GM18951 (cell line): ENCODE measurements at regions not wholly inside any gene's neighbourhood (a gene's known extent, or its start where the extent isn't known, plus 50 kb on each side); places are given as distances from the start of the nearest gene placed in this dataset.
"Not testable (repeated sequence)": the region's sequence is repeated elsewhere in the genome, so short reads cannot be mapped to it uniquely, and the experiment has no call there.

Experiments
- POLR2A ChIP-seq: IDR thresholded peaks from 4 replicates; pipeline ENCODE4 v1.6.1; 2011; ENCODE audit warnings: mild to moderate bottlenecking; ENCODE audit not compliant: insufficient read length, insufficient read depth; ENCODE audit errors: extremely low read depth
- in situ Hi-C: fragments of 300-500 bp; cut with MboI; formaldehyde crosslinking; loops from one replicate; pipeline ENCODE4 v1.12.0; 2022; ENCODE audit warnings: low sequenced_read_pairs, mixed read lengths, inconsistent platforms; ENCODE audit not compliant: unreplicated experiment

GRCh38 chr15:84400017-84400740, 164.6 kb downstream of the GOLGA6L4 start:
- no peak for TF ChIP-seq POLR2A
- in situ Hi-C loops: no loop called here

- no peak for TF ChIP-seq POLR2A
- in situ Hi-C loops: no loop called here
These were observed 165.2 kb downstream of the GOLGA6L4 start for GRCh38 chr15:84400820-84401219.

GRCh38 chr15:84401461-84401860, 165.9 kb downstream of the GOLGA6L4 start:
- in situ Hi-C loops: not testable (repeated sequence)

GRCh38 chr15:84401891-84402840, 166.6 kb downstream of the GOLGA6L4 start:
- in situ Hi-C loops: not testable (repeated sequence)

- no peak for TF ChIP-seq POLR2A
- in situ Hi-C loops: no loop called here
These were observed 167.5 kb downstream of the GOLGA6L4 start for GRCh38 chr15:84402856-84403608.

- in situ Hi-C loops: not testable (repeated sequence)
These were observed 173.8 kb downstream of the GOLGA6L4 start for GRCh38 chr15:84409357-84409756.

GRCh38 chr15:84421513-84422181, 179.2 kb upstream of the ZSCAN2 start:
- in situ Hi-C loops: not testable (repeated sequence)

- in situ Hi-C loops: not testable (repeated sequence)
These were observed 175.5 kb upstream of the ZSCAN2 start for GRCh38 chr15:84425327-84425726.

- in situ Hi-C loops: not testable (repeated sequence)
These were observed 127.4 kb upstream of the ZSCAN2 start for GRCh38 chr15:84473305-84473877.

- in situ Hi-C loops: loop anchor here (25.0 kb wide), 1 partner anchor 711 kb away; no protein-coding TSS in a partner anchor
These were observed 124.3 kb upstream of the ZSCAN2 start for GRCh38 chr15:84476364-84477033.

- in situ Hi-C loops: loop anchor here (25.0 kb wide), 1 partner anchor 710 kb away; no protein-coding TSS in a partner anchor
These were observed 123.3 kb upstream of the ZSCAN2 start for GRCh38 chr15:84477550-84477949.

- in situ Hi-C loops: loop anchor here (25.0 kb wide), 1 partner anchor 707 kb away; no protein-coding TSS in a partner anchor
These were observed 120.6 kb upstream of the ZSCAN2 start for GRCh38 chr15:84480174-84480681.

GRCh38 chr15:84483859-84484258, 117.0 kb upstream of the ZSCAN2 start:
- in situ Hi-C loops: loop anchor here (25.0 kb wide), 1 partner anchor 703 kb away; no protein-coding TSS in a partner anchor

- in situ Hi-C loops: not testable (repeated sequence)
These were observed 100.5 kb upstream of the ZSCAN2 start for GRCh38 chr15:84500165-84500889.

- in situ Hi-C loops: not testable (repeated sequence)
These were observed 97.7 kb upstream of the ZSCAN2 start for GRCh38 chr15:84503101-84503500.

GRCh38 chr15:84505552-84505951, 95.3 kb upstream of the ZSCAN2 start:
- in situ Hi-C loops: not testable (repeated sequence)

GRCh38 chr15:84512324-84512723, 88.5 kb upstream of the ZSCAN2 start:
- in situ Hi-C loops: not testable (repeated sequence)
